K562 (cell line): ENCODE measurements at regions not wholly inside any gene's neighbourhood (a gene's known extent, or its start where the extent isn't known, plus 50 kb on each side); places are given as distances from the start of the nearest gene placed in this dataset.

Source experiments
- ELK3 ChIP-seq: fragments of 450-650 bp; formaldehyde crosslinking; IDR thresholded peaks from 2 replicates; pipeline ENCODE4 v1.4.0; 2020; ENCODE audit warnings: mild to moderate bottlenecking
- HNRNPL ChIP-seq: fragments of 200-400 bp; formaldehyde crosslinking; IDR thresholded peaks from 2 replicates; pipeline ENCODE4 v1.6.1; 2017; ENCODE audit warnings: low read depth, mild to moderate bottlenecking, low read length
- MCM7 ChIP-seq, 2 experiments: fragments of 450-650 bp; IDR thresholded peaks; 2 replicates each; pipeline ENCODE4 v1.6.1; 2016 to 2018
- MTA3 ChIP-seq: fragments of 450-650 bp; formaldehyde crosslinking; IDR thresholded peaks from 2 replicates; pipeline ENCODE4 v1.6.1; 2017; ENCODE audit warnings: mild to moderate bottlenecking, borderline replicate concordance
- PCBP1 ChIP-seq: fragments of 200-400 bp; formaldehyde crosslinking; IDR thresholded peaks from 2 replicates; pipeline ENCODE4 v1.6.1; 2018; ENCODE audit warnings: mild to moderate bottlenecking, low read depth, low read length; ENCODE audit not compliant: poor library complexity, severe bottlenecking
- RBM15 ChIP-seq: fragments of 200-400 bp; formaldehyde crosslinking; IDR thresholded peaks from 2 replicates; pipeline ENCODE4 v1.6.1; 2018; ENCODE audit warnings: mild to moderate bottlenecking, low read length, moderate library complexity; ENCODE audit not compliant: insufficient read depth
- TEAD1 ChIP-seq, 2 experiments: fragments of 450-650 bp in 1 of 2; sonication (generic) in 1 of 2; formaldehyde crosslinking; IDR thresholded peaks; 2 replicates each; pipeline versions ENCODE4 v1.4.0 to v1.8.0; 2020 to 2022; ENCODE audit warnings: mild to moderate bottlenecking in 2 of 2, missing genetic modification reagents in 1 of 2
- TRIM24 ChIP-seq, 2 experiments: fragments of 450-650 bp; IDR thresholded peaks; 2 replicates each; pipeline ENCODE4 v1.6.1; 2016
- U2AF2 ChIP-seq: fragments of 200-400 bp; formaldehyde crosslinking; optimal IDR thresholded peaks from 2 replicates; pipeline ENCODE3; 2017; ENCODE audit warnings: low read depth, mild to moderate bottlenecking, low read length
- ZBTB40 ChIP-seq, 2 experiments: fragments of 450-650 bp in 1 of 2; sonication (generic) in 1 of 2; formaldehyde crosslinking in 1 of 2; IDR thresholded peaks; 2 replicates each; pipeline versions ENCODE4 v1.7.1 to v1.9.0; 2016 to 2022; ENCODE audit warnings: inconsistent platforms in 1 of 2, mild to moderate bottlenecking in 1 of 2, missing genetic modification reagents in 1 of 2
- ZC3H11A ChIP-seq: IDR thresholded peaks from 2 replicates; pipeline ENCODE4 v1.6.1; 2012; ENCODE audit warnings: low read depth, low read length, improper control_type of control experiment
- ZKSCAN1 ChIP-seq: fragments of 150-350 bp; IDR thresholded peaks from 2 replicates; pipeline ENCODE4 v1.6.1; 2016; ENCODE audit warnings: low read depth, low read length
- ZNF212 ChIP-seq: fragments of 450-650 bp; formaldehyde crosslinking; IDR thresholded peaks from 2 replicates; pipeline ENCODE4 v1.4.0; 2020; ENCODE audit warnings: mild to moderate bottlenecking
- ZNF232 ChIP-seq: sonication (generic); formaldehyde crosslinking; IDR thresholded peaks from 2 replicates; pipeline ENCODE4 v1.8.0; 2022; ENCODE audit warnings: mild to moderate bottlenecking, missing genetic modification reagents
- ZNF398 ChIP-seq: fragments of 250-450 bp; sonication (Bioruptor Pico); IDR thresholded peaks from 2 replicates; pipeline ENCODE4 v1.8.0; 2021; ENCODE audit warnings: moderate library complexity, mild to moderate bottlenecking, inconsistent platforms
- ZNF79 ChIP-seq: fragments of 250-450 bp; sonication (Bioruptor Pico); IDR thresholded peaks from 2 replicates; pipeline ENCODE4 v1.4.0; 2020; ENCODE audit warnings: low read depth, mild to moderate bottlenecking, moderate library complexity
- ZSCAN29 ChIP-seq: fragments of 450-650 bp; IDR thresholded peaks from 2 replicates; pipeline ENCODE4 v1.6.1; 2017

DNA sequence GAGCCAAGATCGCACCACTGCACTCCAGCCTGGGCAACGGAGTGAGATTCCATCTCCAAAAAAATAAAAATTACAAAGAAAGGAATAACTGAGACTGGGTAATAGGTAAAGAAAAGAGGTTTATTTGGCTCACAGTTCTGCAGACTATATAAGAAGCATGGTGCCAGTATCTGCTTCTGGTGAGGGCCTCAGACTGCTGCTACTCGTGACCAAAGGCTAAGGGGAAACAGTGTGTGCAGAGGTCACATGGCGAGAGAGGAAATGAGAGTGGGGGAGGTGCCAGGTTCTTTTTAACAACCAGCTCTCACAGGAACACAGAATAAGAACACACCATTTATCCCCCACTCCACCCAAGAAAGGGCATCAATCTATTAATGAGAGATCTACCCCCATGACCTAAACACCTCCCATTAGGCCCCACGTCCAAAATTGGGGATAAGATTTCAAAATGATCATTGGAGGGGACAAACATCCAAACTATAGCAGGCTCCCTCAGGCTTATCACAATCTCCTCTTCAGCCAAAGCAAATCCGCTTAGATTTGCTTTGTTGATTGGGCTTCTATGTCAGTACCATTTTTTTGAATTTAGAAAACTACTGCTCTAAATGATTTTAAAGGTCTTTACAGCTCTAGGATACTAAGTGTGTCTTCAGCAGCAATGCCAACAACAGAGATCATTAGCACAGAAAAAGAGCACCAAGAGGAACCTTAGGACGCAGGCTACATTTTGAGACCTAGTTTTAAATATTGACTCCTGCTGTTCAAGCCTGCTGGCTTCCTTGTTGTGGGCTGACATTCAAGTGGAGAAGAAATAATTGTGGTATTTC, 84.2 kb upstream of the TBL1XR1 start (continued):
- TF ChIP-seq ZBTB40 (IDR thresholded peaks at IDR 0.05): no peak
- TF ChIP-seq ZBTB40 (CRISPR knock-in tag; IDR thresholded peaks at IDR 0.05): no peak
- no peak for TF ChIP-seq ELK3
- no peak for TF ChIP-seq MCM7 (IDR thresholded peaks at IDR 0.05)
- no peak for TF ChIP-seq ZC3H11A
- no peak for TF ChIP-seq ZNF212 (CRISPR knock-in tag)
- no peak for TF ChIP-seq RBM15
- TF ChIP-seq ZNF79 (CRISPR knock-in tag): no peak
- TF ChIP-seq MTA3: no peak
- TF ChIP-seq ZSCAN29: no peak
- no peak for TF ChIP-seq PCBP1
- no peak for TF ChIP-seq HNRNPL
- no peak for TF ChIP-seq ZNF398 (CRISPR knock-in tag)
- no peak for TF ChIP-seq ZKSCAN1
- no peak for TF ChIP-seq ZNF232 (CRISPR knock-in tag)
- TF ChIP-seq TRIM24 (IDR thresholded peaks at IDR 0.05): peak; percentile 51 to 52; a peak in 2 of 4 replicates
- TF ChIP-seq U2AF2: no peak
- TF ChIP-seq TEAD1 (CRISPR knock-in tag; IDR thresholded peaks at IDR 0.05): no peak
